GM12892 (cell line): ENCODE measurements at regions not wholly inside any gene's neighbourhood (a gene's known extent, or its start where the extent isn't known, plus 50 kb on each side); places are given as distances from the start of the nearest gene placed in this dataset.

ENCODE experiments used
- POLR2A ChIP-seq: IDR thresholded peaks from 2 replicates; pipeline ENCODE4 v1.6.1; 2011; ENCODE audit warnings: low read depth, low read length, control low read depth
- POLR2AphosphoS5 ChIP-seq: IDR thresholded peaks from 2 replicates; pipeline ENCODE4 v1.6.1; 2011; ENCODE audit warnings: low read depth, low read length, control low read depth

DNA sequence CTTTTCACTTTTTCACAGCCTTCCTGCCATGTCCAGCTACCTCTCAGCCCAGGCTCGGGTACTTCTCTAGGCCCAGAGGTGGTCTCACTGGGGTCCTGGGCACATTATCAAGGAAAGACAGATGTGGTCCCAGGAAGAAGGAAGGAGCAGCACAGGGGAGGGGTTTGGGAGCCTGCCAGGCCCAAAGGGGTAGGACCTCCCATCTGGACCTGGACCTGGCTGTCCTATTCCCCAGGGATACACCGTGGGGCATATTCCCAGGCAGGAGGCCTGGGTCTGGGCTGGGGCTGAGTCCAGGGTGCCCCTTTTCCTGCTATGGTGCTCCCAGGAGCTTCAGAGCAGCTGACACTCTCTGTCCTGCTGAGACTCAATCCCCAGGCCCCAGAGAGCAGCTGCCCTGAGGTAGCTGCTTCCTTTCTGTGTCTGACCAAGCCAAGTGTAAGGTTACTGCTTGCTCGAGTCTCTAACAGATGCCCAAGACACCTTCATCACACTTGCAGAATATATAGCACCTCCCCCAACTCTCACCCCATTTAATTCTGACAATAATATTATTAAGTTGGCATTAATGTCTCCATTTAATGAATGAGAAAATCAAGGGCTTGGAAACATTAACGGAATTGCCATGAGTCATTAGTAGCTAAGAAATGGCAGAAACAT is 232.0 kb downstream of the BUD13 start:
- TF ChIP-seq POLR2A (no peak), POLR2AphosphoS5 (no peak)
